HEK293 (cell line): ENCODE measurements at regions not wholly inside any gene's neighbourhood (a gene's known extent, or its start where the extent isn't known, plus 50 kb on each side); places are given as distances from the start of the nearest gene placed in this dataset.

Source experiments
- CTCF ChIA-PET: fragments of 350-600 bp; formaldehyde crosslinking; extraction: SDS; loops from one replicate; lab custom pipeline; 2021; ENCODE audit warnings: antibody characterized with exemption; lab: Yijun Ruan, JAX
- POLR2A ChIA-PET: fragments of 300-600 bp; formaldehyde crosslinking; extraction: SDS; loops from one replicate; lab custom pipeline; 2020; ENCODE audit warnings: antibody characterized with exemption, inconsistent platforms; lab: Yijun Ruan, JAX
- H3K27ac ChIP-seq: fragments of 200-500 bp; sonication (Bioruptor generic); 2 replicates; pipeline ENCODE4 v1.5.1; 2014; ENCODE audit warnings: low read depth, low read length, control low read depth, inconsistent platforms; ENCODE audit errors: extremely low read depth
- H3K36me3 ChIP-seq, 2 experiments: fragments of 200-500 bp in 1 of 2; sonication (Bioruptor generic) in 1 of 2; 1 replicate in 1 of 2; 2 replicates in 1 of 2; pipeline ENCODE4 v1.5.1; 2014 to 2017; ENCODE audit warnings: inconsistent platforms in 2 of 2, low read length in 2 of 2; ENCODE audit not compliant: control insufficient read depth in 2 of 2, insufficient read depth in 1 of 2
- H3K4me1 ChIP-seq: fragments of 200-500 bp; sonication (Bioruptor generic); 2 replicates; pipeline ENCODE4 v1.5.1; 2014; ENCODE audit warnings: mild to moderate bottlenecking, low read length, inconsistent platforms; ENCODE audit not compliant: control insufficient read depth, insufficient read depth
- H3K4me3 ChIP-seq: 2 replicates; pipeline ENCODE4 v1.5.1; 2011; ENCODE audit warnings: low read depth, mild to moderate bottlenecking, control low read depth, low read length, moderate library complexity
- H3K9me3 ChIP-seq: fragments of 200-500 bp; sonication (Bioruptor generic); 2 replicates; pipeline ENCODE4 v1.5.1; 2014; ENCODE audit warnings: low read depth, low read length, inconsistent platforms; ENCODE audit not compliant: control insufficient read depth, insufficient read depth
- GFI1B ChIP-seq: fragments of 450-650 bp; formaldehyde crosslinking; IDR thresholded peaks from 2 replicates; pipeline ENCODE4 v1.5.1; 2016; ENCODE audit warnings: missing biosample characterization, missing genetic modification characterization
- GLI4 ChIP-seq: fragments of 450-650 bp; formaldehyde crosslinking; IDR thresholded peaks from 2 replicates; pipeline ENCODE4 v1.5.1; 2016; ENCODE audit warnings: missing biosample characterization, missing genetic modification characterization
- KLF16 ChIP-seq: fragments of 450-650 bp; formaldehyde crosslinking; IDR thresholded peaks from 2 replicates; pipeline ENCODE4 v1.5.1; 2017; ENCODE audit warnings: missing biosample characterization, missing genetic modification characterization
- ZBTB17 ChIP-seq: fragments of 450-650 bp; formaldehyde crosslinking; IDR thresholded peaks from 2 replicates; pipeline ENCODE4 v1.5.1; 2016; ENCODE audit warnings: missing biosample characterization, missing genetic modification characterization
- ZNF121 ChIP-seq: fragments of 450-650 bp; formaldehyde crosslinking; IDR thresholded peaks from 2 replicates; pipeline ENCODE4 v1.5.1; 2016; ENCODE audit warnings: missing biosample characterization, missing genetic modification characterization
- ZNF138 ChIP-seq: fragments of 450-650 bp; formaldehyde crosslinking; IDR thresholded peaks from 2 replicates; pipeline ENCODE4 v1.5.1; 2016; ENCODE audit warnings: missing biosample characterization, missing genetic modification characterization, borderline replicate concordance
- ZNF155 ChIP-seq: fragments of 450-650 bp; formaldehyde crosslinking; IDR thresholded peaks from 2 replicates; pipeline ENCODE4 v1.5.1; 2016; ENCODE audit warnings: missing biosample characterization, missing genetic modification characterization
- ZNF391 ChIP-seq: fragments of 450-650 bp; formaldehyde crosslinking; IDR thresholded peaks from 2 replicates; pipeline ENCODE4 v1.5.1; 2016; ENCODE audit warnings: low read depth, missing biosample characterization, missing genetic modification characterization, borderline replicate concordance
- ZNF473 ChIP-seq: fragments of 450-650 bp; formaldehyde crosslinking; IDR thresholded peaks from 2 replicates; pipeline ENCODE4 v1.5.1; 2017; ENCODE audit warnings: missing biosample characterization, missing genetic modification characterization
- ZNF585B ChIP-seq: fragments of 450-650 bp; formaldehyde crosslinking; IDR thresholded peaks from 2 replicates; pipeline ENCODE4 v1.5.1; 2016; ENCODE audit warnings: missing biosample characterization, missing genetic modification characterization
- ZNF660 ChIP-seq: fragments of 450-650 bp; IDR thresholded peaks from 2 replicates; pipeline ENCODE4 v1.5.1; 2018; ENCODE audit warnings: missing biosample characterization, mild to moderate bottlenecking, missing genetic modification characterization
- ZNF76 ChIP-seq: fragments of 450-650 bp; formaldehyde crosslinking; IDR thresholded peaks from 2 replicates; pipeline ENCODE4; 2016; ENCODE audit warnings: low read depth, missing biosample characterization, missing genetic modification characterization, borderline replicate concordance
- ZSCAN16 ChIP-seq: fragments of 450-650 bp; formaldehyde crosslinking; IDR thresholded peaks from 2 replicates; pipeline ENCODE4 v1.5.1; 2016; ENCODE audit warnings: missing biosample characterization, missing genetic modification characterization
- ZSCAN30 ChIP-seq: fragments of 450-650 bp; IDR thresholded peaks from 2 replicates; pipeline ENCODE4 v1.5.1; 2018; ENCODE audit warnings: missing biosample characterization, mild to moderate bottlenecking, missing genetic modification characterization, moderate library complexity
- TF ChIP-seq, protein P1 (sequence below): fragments of 450-650 bp; formaldehyde crosslinking; IDR thresholded peaks from 2 replicates; pipeline ENCODE4 v1.5.1; 2016; ENCODE audit warnings: missing biosample characterization, missing genetic modification characterization
- TF ChIP-seq, protein P2 (sequence below): fragments of 450-650 bp; formaldehyde crosslinking; IDR thresholded peaks from 2 replicates; pipeline ENCODE4 v1.5.1; 2016; ENCODE audit warnings: missing biosample characterization, missing genetic modification characterization
- TF ChIP-seq, protein P3 (sequence below): fragments of 450-650 bp; formaldehyde crosslinking; IDR thresholded peaks from 2 replicates; pipeline ENCODE4; 2016; ENCODE audit warnings: missing biosample characterization, missing genetic modification characterization
- TF ChIP-seq, protein P4 (sequence below): fragments of 450-650 bp; IDR thresholded peaks from 2 replicates; pipeline ENCODE4 v1.5.1; 2018; ENCODE audit warnings: missing biosample characterization, missing genetic modification characterization

DNA sequence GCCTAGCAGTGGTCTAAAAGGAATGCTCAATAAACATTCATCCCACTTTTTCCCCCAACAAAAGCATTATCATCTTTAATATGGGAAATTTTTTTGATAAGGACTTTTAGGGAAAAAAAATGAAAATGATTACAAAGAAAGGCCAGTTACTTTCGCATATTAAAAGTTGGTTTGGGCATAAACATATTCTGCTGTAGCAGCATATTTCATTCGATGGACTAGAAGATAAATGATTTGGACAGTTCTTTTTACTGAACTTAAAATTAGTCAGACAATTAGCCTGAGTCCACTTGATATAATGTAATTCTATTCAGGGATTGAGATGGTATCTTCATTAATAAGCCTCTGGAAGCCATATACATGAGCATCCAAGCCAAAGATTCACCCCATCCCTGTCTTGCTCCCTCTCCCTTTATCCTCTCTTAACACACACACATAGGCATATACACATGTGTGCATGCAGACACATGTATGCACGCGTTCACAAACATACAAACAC, 299.1 kb downstream of the NUAK1 start:
- Histone ChIP-seq H3K27ac (no peak overlapping the region), H3K4me1 (no peaks in the 10 kb centered on the region), H3K4me3 (no peak overlapping the region), H3K36me3 (no peaks in the 10 kb centered on the region), H3K9me3 (no peaks in the 10 kb centered on the region)
- ChIA-PET CTCF (interaction anchor here (0.6 kb wide), 1 partner anchor 12 kb away, joined by 3 read pairs; no protein-coding TSS in a partner anchor), POLR2A (no interaction called here)
- TF ChIP-seq ZNF585B (tag by site-specific recombination) (no peak), ZNF391 (tag by site-specific recombination) (no peak), ZNF138 (no peak), ZNF155 (no peak), ZSCAN30 (tag by site-specific recombination) (no peak), GFI1B (tag by site-specific recombination) (no peak), ZNF76 (tag by site-specific recombination) (no peak), ZNF473 (tag by site-specific recombination) (no peak), ZNF121 (no peak), KLF16 (tag by site-specific recombination) (no peak), ZSCAN16 (tag by site-specific recombination) (no peak), ZNF660 (tag by site-specific recombination) (no peak), GLI4 (tag by site-specific recombination) (no peak), ZBTB17 (no peak)
- TF ChIP-seq, protein P1, sequence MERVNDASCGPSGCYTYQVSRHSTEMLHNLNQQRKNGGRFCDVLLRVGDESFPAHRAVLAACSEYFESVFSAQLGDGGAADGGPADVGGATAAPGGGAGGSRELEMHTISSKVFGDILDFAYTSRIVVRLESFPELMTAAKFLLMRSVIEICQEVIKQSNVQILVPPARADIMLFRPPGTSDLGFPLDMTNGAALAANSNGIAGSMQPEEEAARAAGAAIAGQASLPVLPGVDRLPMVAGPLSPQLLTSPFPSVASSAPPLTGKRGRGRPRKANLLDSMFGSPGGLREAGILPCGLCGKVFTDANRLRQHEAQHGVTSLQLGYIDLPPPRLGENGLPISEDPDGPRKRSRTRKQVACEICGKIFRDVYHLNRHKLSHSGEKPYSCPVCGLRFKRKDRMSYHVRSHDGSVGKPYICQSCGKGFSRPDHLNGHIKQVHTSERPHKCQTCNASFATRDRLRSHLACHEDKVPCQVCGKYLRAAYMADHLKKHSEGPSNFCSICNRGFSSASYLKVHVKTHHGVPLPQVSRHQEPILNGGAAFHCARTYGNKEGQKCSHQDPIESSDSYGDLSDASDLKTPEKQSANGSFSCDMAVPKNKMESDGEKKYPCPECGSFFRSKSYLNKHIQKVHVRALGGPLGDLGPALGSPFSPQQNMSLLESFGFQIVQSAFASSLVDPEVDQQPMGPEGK, result no peak
- TF ChIP-seq, protein P2, sequence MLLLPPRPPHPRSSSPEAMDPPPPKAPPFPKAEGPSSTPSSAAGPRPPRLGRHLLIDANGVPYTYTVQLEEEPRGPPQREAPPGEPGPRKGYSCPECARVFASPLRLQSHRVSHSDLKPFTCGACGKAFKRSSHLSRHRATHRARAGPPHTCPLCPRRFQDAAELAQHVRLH (tag by site-specific recombination), result no peak
- TF ChIP-seq, protein P3, sequence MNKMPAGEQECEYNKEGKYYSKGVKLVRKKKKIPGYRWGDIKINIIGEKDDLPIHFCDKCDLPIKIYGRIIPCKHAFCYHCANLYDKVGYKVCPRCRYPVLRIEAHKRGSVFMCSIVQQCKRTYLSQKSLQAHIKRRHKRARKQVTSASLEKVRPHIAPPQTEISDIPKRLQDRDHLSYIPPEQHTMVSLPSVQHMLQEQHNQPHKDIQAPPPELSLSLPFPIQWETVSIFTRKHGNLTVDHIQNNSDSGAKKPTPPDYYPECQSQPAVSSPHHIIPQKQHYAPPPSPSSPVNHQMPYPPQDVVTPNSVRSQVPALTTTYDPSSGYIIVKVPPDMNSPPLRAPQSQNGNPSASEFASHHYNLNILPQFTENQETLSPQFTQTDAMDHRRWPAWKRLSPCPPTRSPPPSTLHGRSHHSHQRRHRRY, result no peak

DNA sequence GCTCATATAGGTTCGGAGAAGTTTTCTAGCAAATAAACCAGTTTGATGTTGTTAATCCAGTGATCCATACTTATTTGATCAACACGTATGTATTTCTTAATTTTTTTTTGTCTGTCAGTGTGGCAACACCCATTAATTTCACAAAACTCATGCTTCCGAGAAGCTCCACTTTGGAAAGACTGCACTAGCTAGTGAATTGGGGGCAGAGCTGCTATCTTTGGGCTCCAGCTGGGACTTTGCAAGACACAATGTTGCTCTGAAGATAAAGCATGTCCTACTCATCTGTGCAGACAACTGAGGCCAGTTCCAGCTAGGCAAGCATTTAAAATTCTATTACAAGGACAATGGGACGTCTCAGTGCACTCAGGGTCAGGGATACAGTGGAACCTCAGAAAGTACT, 298.4 kb downstream of the NUAK1 start:
- POLR2A ChIA-PET, result no interaction called here
- H3K9me3 ChIP-seq, result no peaks in the 10 kb centered on the region
- no peak overlapping the region for H3K27ac ChIP-seq
- CTCF ChIA-PET, result no interaction called here
- H3K4me3 ChIP-seq, result no peak overlapping the region
- no peaks in the 10 kb centered on the region for H3K4me1 ChIP-seq
- H3K36me3 ChIP-seq, result no peaks in the 10 kb centered on the region
- TF ChIP-seq, protein P4, sequence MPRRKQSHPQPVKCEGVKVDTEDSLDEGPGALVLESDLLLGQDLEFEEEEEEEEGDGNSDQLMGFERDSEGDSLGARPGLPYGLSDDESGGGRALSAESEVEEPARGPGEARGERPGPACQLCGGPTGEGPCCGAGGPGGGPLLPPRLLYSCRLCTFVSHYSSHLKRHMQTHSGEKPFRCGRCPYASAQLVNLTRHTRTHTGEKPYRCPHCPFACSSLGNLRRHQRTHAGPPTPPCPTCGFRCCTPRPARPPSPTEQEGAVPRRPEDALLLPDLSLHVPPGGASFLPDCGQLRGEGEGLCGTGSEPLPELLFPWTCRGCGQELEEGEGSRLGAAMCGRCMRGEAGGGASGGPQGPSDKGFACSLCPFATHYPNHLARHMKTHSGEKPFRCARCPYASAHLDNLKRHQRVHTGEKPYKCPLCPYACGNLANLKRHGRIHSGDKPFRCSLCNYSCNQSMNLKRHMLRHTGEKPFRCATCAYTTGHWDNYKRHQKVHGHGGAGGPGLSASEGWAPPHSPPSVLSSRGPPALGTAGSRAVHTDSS (tag by site-specific recombination), result no peak
- TF ChIP-seq, protein P1, result no peak
